GM18505 (cell line): ENCODE measurements at regions not wholly inside any gene's neighbourhood (a gene's known extent, or its start where the extent isn't known, plus 50 kb on each side); places are given as distances from the start of the nearest gene placed in this dataset.

Experiments used
- ATAC-seq: cut with Tn5 transposase; IDR thresholded peaks from one replicate; pipeline ENCODE4 v1.9.1; 2021; ENCODE audit not compliant: unreplicated experiment
- POLR2A ChIP-seq: IDR thresholded peaks from 4 replicates; pipeline ENCODE4 v1.6.1; 2011; ENCODE audit warnings: borderline replicate concordance; ENCODE audit not compliant: insufficient read depth, insufficient read length; ENCODE audit errors: extremely low read depth

GRCh38 chr4:143055997-143056396 is 128.7 kb upstream of the USP38 start:
- no peak for TF ChIP-seq POLR2A
- no peak for ATAC-seq

- no peak for ATAC-seq
- no peak for TF ChIP-seq POLR2A
Observed at GRCh38 chr4:143071351-143071750, 113.4 kb upstream of the USP38 start.

DNA sequence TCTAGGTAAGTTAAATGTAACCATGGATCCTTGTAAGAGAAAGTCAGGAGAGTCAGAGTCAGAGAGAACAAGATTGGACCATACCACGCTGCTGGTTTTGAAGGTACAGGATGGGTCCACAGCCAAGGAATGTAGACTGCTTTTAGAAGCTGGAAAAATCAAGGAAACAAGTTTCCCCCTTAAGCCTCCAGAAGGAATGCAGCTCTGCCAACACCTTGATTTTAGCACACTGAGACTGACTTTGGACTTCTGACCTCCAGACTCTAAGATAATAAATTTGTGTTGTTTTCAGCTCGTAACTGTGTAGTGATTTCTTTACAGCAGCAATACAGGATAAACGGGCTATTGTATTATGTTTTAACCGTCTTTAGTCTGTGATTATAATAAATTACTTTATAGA is 108.0 kb upstream of the USP38 start:
- ATAC-seq = no peak
- no peak for TF ChIP-seq POLR2A

- TF ChIP-seq POLR2A = no peak
- ATAC-seq = no peak
Observed at GRCh38 chr4:143082701-143083100, 102.0 kb upstream of the USP38 start.

GRCh38 chr4:143083756-143084472 is 100.8 kb upstream of the USP38 start:
- ATAC-seq = no peak
- TF ChIP-seq POLR2A = no peak

- TF ChIP-seq POLR2A = no peak
- no peak for ATAC-seq
Observed at GRCh38 chr4:143084566-143084965, 100.2 kb upstream of the USP38 start.

GRCh38 chr4:143085224-143085623 is 99.5 kb upstream of the USP38 start:
- no peak for TF ChIP-seq POLR2A
- ATAC-seq = no peak

DNA sequence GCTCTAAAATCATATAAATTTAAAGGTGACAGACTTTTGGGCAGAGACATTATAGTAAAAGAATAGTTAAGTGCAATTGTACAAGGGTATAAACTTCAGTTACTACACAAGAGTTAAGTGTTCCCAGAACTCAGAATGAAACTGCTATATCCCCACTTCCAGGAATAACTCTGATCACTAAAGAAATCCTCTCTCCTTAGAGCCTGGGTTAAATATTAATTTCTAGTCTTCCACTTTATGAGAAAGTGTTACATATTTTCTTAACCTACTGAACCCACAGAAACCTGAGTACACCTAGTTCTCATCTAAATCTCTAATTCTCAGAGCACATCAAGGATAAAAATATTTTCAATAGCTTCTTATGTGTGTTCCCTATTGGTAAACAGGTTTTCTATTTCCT is 99.1 kb upstream of the USP38 start:
- TF ChIP-seq POLR2A = no peak
- no peak for ATAC-seq

GRCh38 chr4:143089291-143089690 is 95.4 kb upstream of the USP38 start:
- no peak for ATAC-seq
- TF ChIP-seq POLR2A = no peak

DNA sequence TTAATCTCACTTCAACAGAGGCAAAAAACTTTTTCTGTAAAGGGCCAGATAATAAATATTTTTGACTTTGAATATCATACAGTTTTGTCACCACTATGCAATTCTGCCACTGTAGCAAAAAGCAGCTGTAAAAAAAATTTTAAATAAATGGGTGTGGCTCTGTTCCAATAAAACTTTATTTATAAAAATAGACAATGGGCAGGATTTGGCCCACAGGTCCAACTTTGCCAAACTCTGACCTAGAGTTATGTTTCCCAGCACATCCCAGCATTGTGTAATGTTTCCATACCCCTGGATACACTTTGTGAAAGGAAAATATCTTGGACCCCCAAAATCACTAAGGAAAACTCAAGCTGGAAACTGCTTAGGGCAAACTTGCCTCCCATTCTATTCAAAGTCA is 94.9 kb upstream of the USP38 start:
- no peak for TF ChIP-seq POLR2A
- ATAC-seq = no peak

DNA sequence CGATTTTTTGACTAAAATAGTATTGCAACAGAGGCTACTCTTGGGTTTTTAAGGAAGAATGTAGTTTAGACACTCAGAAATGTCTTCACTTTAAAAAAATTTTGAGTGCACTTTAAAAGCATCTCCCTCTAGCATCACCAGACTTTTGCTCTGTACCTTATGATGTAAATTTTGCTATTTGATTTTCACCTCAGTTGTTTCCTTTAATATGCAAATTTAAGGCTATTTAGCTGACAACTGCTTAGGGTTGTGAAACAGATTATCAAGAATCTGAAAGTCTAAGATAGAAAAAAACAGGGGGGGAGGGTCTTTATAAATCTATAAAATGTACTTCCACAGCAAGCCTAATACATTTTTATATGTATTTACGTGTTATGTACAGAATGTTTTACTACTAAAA is 92.9 kb upstream of the USP38 start:
- no peak for TF ChIP-seq POLR2A
- no peak for ATAC-seq

DNA sequence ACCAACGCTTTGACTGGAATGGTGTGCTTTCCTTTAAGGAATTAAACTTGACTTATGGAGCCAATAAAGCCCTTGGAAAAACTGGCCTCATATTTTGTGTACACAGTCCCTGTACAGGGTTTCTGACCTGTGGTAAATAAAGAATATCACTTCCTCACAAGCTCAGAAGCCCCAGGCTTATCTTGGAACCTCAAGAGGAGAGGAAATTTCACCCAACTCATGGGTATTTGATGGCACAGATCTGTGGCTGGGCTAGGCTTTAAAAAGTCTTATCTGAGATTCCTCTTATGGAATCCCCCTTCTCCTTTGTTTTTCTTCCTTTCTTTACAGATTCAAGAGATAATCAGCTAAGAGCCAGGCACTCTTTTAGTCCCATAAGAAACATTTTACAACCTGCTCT is 89.3 kb upstream of the USP38 start:
- ATAC-seq = no peak
- TF ChIP-seq POLR2A = no peak

DNA sequence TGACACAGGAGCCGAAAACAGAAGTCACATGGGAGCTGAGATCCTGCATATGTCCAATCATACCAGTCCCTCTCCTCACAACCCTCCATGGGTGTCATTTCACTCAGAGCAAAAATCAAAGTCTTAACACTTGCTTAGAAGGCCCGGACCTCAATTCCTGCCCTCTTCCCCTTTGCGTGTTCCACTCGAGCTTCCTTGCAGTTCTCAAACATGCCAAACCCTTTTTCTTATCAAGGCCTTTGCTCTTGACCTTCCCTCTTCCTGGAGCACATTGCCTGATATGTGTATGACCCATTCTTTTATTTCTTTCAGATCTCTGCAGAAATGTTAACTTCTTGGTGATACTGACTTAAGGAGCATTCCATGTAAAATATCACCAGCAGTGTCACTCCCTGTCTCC is 87.0 kb upstream of the USP38 start:
- no peak for ATAC-seq
- no peak for TF ChIP-seq POLR2A

GRCh38 chr4:143099693-143100092 is 85.0 kb upstream of the USP38 start:
- no peak for ATAC-seq
- TF ChIP-seq POLR2A = no peak

DNA sequence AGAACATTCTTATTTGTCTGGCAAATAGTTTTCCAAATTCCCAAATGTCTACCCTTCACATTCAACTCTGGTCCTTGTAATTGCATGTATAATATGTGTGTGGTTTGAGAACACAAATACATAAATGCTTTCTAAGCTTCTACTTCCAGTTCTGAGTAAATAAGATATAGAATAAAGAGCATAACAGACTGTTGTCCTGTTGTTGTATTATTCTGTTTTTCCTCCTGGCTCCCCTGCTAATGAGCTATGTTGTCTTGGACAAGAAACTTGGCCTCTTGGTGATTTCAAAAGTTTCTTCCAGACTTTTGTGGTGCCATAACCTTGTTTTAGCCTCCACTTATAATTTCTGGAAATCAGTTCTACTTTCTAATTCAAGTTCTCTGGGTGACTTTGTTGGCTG is 75.3 kb upstream of the USP38 start:
- ATAC-seq = no peak

More for the DNA sequence above, 75.3 kb upstream of the USP38 start:
- no peak for TF ChIP-seq POLR2A
